ENCODE measurements at regions not wholly inside any gene's neighbourhood (a gene's known extent, or its start where the extent isn't known, plus 50 kb on each side); places are given as distances from the start of the nearest gene placed in this dataset.

- TF ChIP-seq ZSCAN18 (tag by site-specific recombination; IDR thresholded peaks at IDR 0.05) (no peak), ZNF324 (tag by site-specific recombination; IDR thresholded peaks at IDR 0.05) (no peak), ZNF843 (tag by site-specific recombination; IDR thresholded peaks at IDR 0.05) (no peak), ZBTB7A (tag by site-specific recombination; IDR thresholded peaks at IDR 0.05; ENCODE audit: low read depth) (no peak)
Observed at GRCh38 chr5:65070026-65070425, 301.3 kb downstream of the CWC27 start (continued).

- H3K9me3 ChIP-seq (ENCODE audit: control insufficient read depth, insufficient read depth, low read depth, low read length), result no peaks in the 10 kb centered on the region
- H3K4me3 ChIP-seq (ENCODE audit: low read depth, low read length), result no peak overlapping the region
- H3K36me3 ChIP-seq (ENCODE audit: control insufficient read depth in 2 of 2, insufficient read depth in 1 of 2, low read length in 2 of 2), result no peaks in the 10 kb centered on the region
- no peak overlapping the region for H3K27ac ChIP-seq (ENCODE audit: extremely low read depth, low read depth, low read length)
- CTCF ChIA-PET, result no interaction called here
- POLR2A ChIA-PET, result interaction anchor here (1.7 kb wide), 1 partner anchor 37 kb away, joined by 4 read pairs; no protein-coding TSS in a partner anchor
- no peak for TF ChIP-seq ZNF138 (tag by site-specific recombination; IDR thresholded peaks at IDR 0.05; ENCODE audit: borderline replicate concordance)
- no peak for TF ChIP-seq ZNF391 (tag by site-specific recombination; IDR thresholded peaks at IDR 0.05; ENCODE audit: borderline replicate concordance, low read depth)
- peak; percentile 72 for TF ChIP-seq REST (tag by site-specific recombination; IDR thresholded peaks at IDR 0.05)
- peaks cover 5% of the 10 kb centered on the region for H3K4me1 ChIP-seq (ENCODE audit: control insufficient read depth, insufficient read depth, low read length)
Observed at GRCh38 chr5:65072850-65073249, 304.1 kb downstream of the CWC27 start.

- TF ChIP-seq ZNF23 (tag by site-specific recombination; IDR thresholded peaks at IDR 0.05; ENCODE audit: borderline replicate concordance), result no peak
- TF ChIP-seq ZBTB26 (tag by site-specific recombination; optimal IDR thresholded peaks at IDR 0.05), result no peak
- TF ChIP-seq ZNF112 (tag by site-specific recombination; IDR thresholded peaks at IDR 0.05), result no peak
- no peak for TF ChIP-seq ZNF239 (tag by site-specific recombination; IDR thresholded peaks at IDR 0.05)
- TF ChIP-seq ZNF114 (tag by site-specific recombination; IDR thresholded peaks at IDR 0.05), result no peak
- no peak for TF ChIP-seq ZNF645 (tag by site-specific recombination; IDR thresholded peaks at IDR 0.05)
- TF ChIP-seq KLF9 (tag by site-specific recombination; IDR thresholded peaks at IDR 0.05; ENCODE audit: low read depth), result no peak
- no peak for TF ChIP-seq ZNF585B (tag by site-specific recombination; IDR thresholded peaks at IDR 0.05)
- no peak for TF ChIP-seq ZNF26 (tag by site-specific recombination; IDR thresholded peaks at IDR 0.05)
- TF ChIP-seq ZNF473 (tag by site-specific recombination; IDR thresholded peaks at IDR 0.05), result no peak
- TF ChIP-seq TSHZ1 (tag by site-specific recombination; IDR thresholded peaks at IDR 0.05; ENCODE audit: borderline replicate concordance), result no peak
- no peak for TF ChIP-seq ZSCAN23 (tag by site-specific recombination; IDR thresholded peaks at IDR 0.05)
- TF ChIP-seq ZNF837 (tag by site-specific recombination; IDR thresholded peaks at IDR 0.05), result no peak
- TF ChIP-seq ZNF544 (tag by site-specific recombination; IDR thresholded peaks at IDR 0.05), result no peak
- no peak overlapping the region for H3K27ac ChIP-seq (ENCODE audit: extremely low read depth, low read depth, low read length)
- POLR2A ChIA-PET, result interaction anchor here (1.7 kb wide), 1 partner anchor 38 kb away, joined by 4 read pairs; no protein-coding TSS in a partner anchor
- H3K4me3 ChIP-seq (ENCODE audit: low read depth, low read length), result no peak overlapping the region
- CTCF ChIA-PET, result interaction anchor here (1.3 kb wide), 1 partner anchor 9 kb away, joined by 3 read pairs; no protein-coding TSS in a partner anchor
- H3K4me1 ChIP-seq (ENCODE audit: control insufficient read depth, insufficient read depth, low read length), result peaks cover 5% of the 10 kb centered on the region
- H3K9me3 ChIP-seq (ENCODE audit: control insufficient read depth, insufficient read depth, low read depth, low read length), result no peaks in the 10 kb centered on the region
- H3K36me3 ChIP-seq (ENCODE audit: control insufficient read depth in 2 of 2, insufficient read depth in 1 of 2, low read length in 2 of 2), result no peaks in the 10 kb centered on the region
Observed at GRCh38 chr5:65073250-65073661, 304.5 kb downstream of the CWC27 start.
